ENCODE measurements at regions not wholly inside any gene's neighbourhood (a gene's known extent, or its start where the extent isn't known, plus 50 kb on each side); places are given as distances from the start of the nearest gene placed in this dataset.

- Histone ChIP-seq H3K79me2 (ENCODE audit: insufficient read depth, low read length) (no peaks in the 10 kb centered on the region), H3K4me2 (ENCODE audit: low read depth, low read length, poor library complexity, severe bottlenecking) (no peak overlapping the region), H3K36me3 (ENCODE audit: low read length) (no peaks in the 10 kb centered on the region), H3K4me3 (ENCODE audit: insufficient read depth, low read length, poor library complexity, severe bottlenecking) (no peak overlapping the region), H3K9ac (ENCODE audit: low read length) (no peak overlapping the region), H2AFZ (ENCODE audit: low read depth, low read length, severe bottlenecking) (no peak overlapping the region), H3K9me2 (replicated peaks; ENCODE audit: insufficient read depth, low read length) (no peaks in the 10 kb centered on the region), H3K27me3 (ENCODE audit: low read length) (no peaks in the 10 kb centered on the region), H3F3A (ENCODE audit: insufficient read depth) (no peaks in the 10 kb centered on the region), H4K20me1 (ENCODE audit: low read depth, low read length) (no peaks in the 10 kb centered on the region), H3K9me3 (ENCODE audit: insufficient read depth, low read length) (no peaks in the 10 kb centered on the region), H3K27ac (ENCODE audit: low read depth, low read length) (no peak overlapping the region)
- TF ChIP-seq EZH2phosphoT487 (conservative IDR thresholded peaks at IDR 0.05; ENCODE audit: low read length) = no peak
- TF ChIP-seq CTCF (IDR thresholded peaks at IDR 0.05; ENCODE audit: insufficient read depth, low read length, poor library complexity, severe bottlenecking) = no peak
Observed at GRCh38 chr2:38446418-38446817, 69.3 kb upstream of the ATL2 start.

- H3K27me3 ChIP-seq (ENCODE audit: low read length) = no peaks in the 10 kb centered on the region
- TF ChIP-seq CTCF (IDR thresholded peaks at IDR 0.05; ENCODE audit: insufficient read depth, low read length, poor library complexity, severe bottlenecking) = no peak
- no peak for TF ChIP-seq EZH2phosphoT487 (conservative IDR thresholded peaks at IDR 0.05; ENCODE audit: low read length)
- H3F3A ChIP-seq (ENCODE audit: insufficient read depth) = no peaks in the 10 kb centered on the region
- no peaks in the 10 kb centered on the region for H3K36me3 ChIP-seq (ENCODE audit: low read length)
- no peaks in the 10 kb centered on the region for H3K79me2 ChIP-seq (ENCODE audit: insufficient read depth, low read length)
- no peak overlapping the region for H3K4me2 ChIP-seq (ENCODE audit: low read depth, low read length, poor library complexity, severe bottlenecking)
- H3K9me3 ChIP-seq (ENCODE audit: insufficient read depth, low read length) = no peaks in the 10 kb centered on the region
- no peak overlapping the region for H2AFZ ChIP-seq (ENCODE audit: low read depth, low read length, severe bottlenecking)
- no peak overlapping the region for H3K9ac ChIP-seq (ENCODE audit: low read length)
- H4K20me1 ChIP-seq (ENCODE audit: low read depth, low read length) = no peaks in the 10 kb centered on the region
- H3K9me2 ChIP-seq (replicated peaks; ENCODE audit: insufficient read depth, low read length) = no peaks in the 10 kb centered on the region
- H3K4me3 ChIP-seq (ENCODE audit: insufficient read depth, low read length, poor library complexity, severe bottlenecking) = no peak overlapping the region
- H3K27ac ChIP-seq (ENCODE audit: low read depth, low read length) = no peak overlapping the region
Observed at GRCh38 chr2:38444247-38444646, 67.2 kb upstream of the ATL2 start.

GRCh38 chr2:38442643-38443541 is 65.8 kb upstream of the ATL2 start:
- no peak overlapping the region for H2AFZ ChIP-seq (ENCODE audit: low read depth, low read length, severe bottlenecking)
- H3K27me3 ChIP-seq (ENCODE audit: low read length) = no peaks in the 10 kb centered on the region
- H3K9me2 ChIP-seq (replicated peaks; ENCODE audit: insufficient read depth, low read length) = no peaks in the 10 kb centered on the region
- no peaks in the 10 kb centered on the region for H3K9me3 ChIP-seq (ENCODE audit: insufficient read depth, low read length)
- H3K4me3 ChIP-seq (ENCODE audit: insufficient read depth, low read length, poor library complexity, severe bottlenecking) = no peak overlapping the region
- H3K79me2 ChIP-seq (ENCODE audit: insufficient read depth, low read length) = no peaks in the 10 kb centered on the region
- H3K27ac ChIP-seq (ENCODE audit: low read depth, low read length) = no peak overlapping the region
- no peak overlapping the region for H3K4me2 ChIP-seq (ENCODE audit: low read depth, low read length, poor library complexity, severe bottlenecking)
- TF ChIP-seq EZH2phosphoT487 (conservative IDR thresholded peaks at IDR 0.05; ENCODE audit: low read length) (no peak), CTCF (IDR thresholded peaks at IDR 0.05; ENCODE audit: insufficient read depth, low read length, poor library complexity, severe bottlenecking) (no peak)
- H4K20me1 ChIP-seq (ENCODE audit: low read depth, low read length) = no peaks in the 10 kb centered on the region
- no peak overlapping the region for H3K9ac ChIP-seq (ENCODE audit: low read length)
- no peaks in the 10 kb centered on the region for H3F3A ChIP-seq (ENCODE audit: insufficient read depth)
- no peaks in the 10 kb centered on the region for H3K36me3 ChIP-seq (ENCODE audit: low read length)

All from SU-DHL-6 (cell line).